Calu3 (cell line): ENCODE measurements at regions not wholly inside any gene's neighbourhood (a gene's known extent, or its start where the extent isn't known, plus 50 kb on each side); places are given as distances from the start of the nearest gene placed in this dataset.
A peak's percentile ranks its signal among the peaks of the same experiment; 100 is the strongest.

Experiments used
- BruUV-seq: library from RNA; stranded (reverse); fragments of 400-500 nt; replicated peaks from 2 replicates; lab custom pipeline; 2021; lab: Mats Ljungman, UMichigan
- CTCF ChIA-PET: fragments of 300-600 bp; sonication (Branson Sonifier 250); formaldehyde crosslinking; loops from one replicate; lab custom pipeline; 2022; ENCODE audit warnings: antibody characterized with exemption; lab: Charles Lee
- DNase-seq: peaks from one replicate; pipeline ENCODE4 v3.0.0; 2022
- H3K27ac Mint-ChIP-seq: one replicate; pipeline ENCODE4 v1.8.0; 2022; ENCODE audit warnings: mixed read lengths; ENCODE audit not compliant: unreplicated experiment
- H3K27me3 Mint-ChIP-seq: one replicate; pipeline ENCODE4 v1.8.0; 2022; ENCODE audit warnings: mixed read lengths; ENCODE audit not compliant: unreplicated experiment
- H3K36me3 Mint-ChIP-seq: one replicate; pipeline ENCODE4 v1.8.0; 2022; ENCODE audit warnings: mild to moderate bottlenecking, moderate library complexity, mixed read lengths; ENCODE audit not compliant: insufficient read depth, unreplicated experiment
- H3K4me1 Mint-ChIP-seq: one replicate; pipeline ENCODE4 v1.8.0; 2022; ENCODE audit warnings: mild to moderate bottlenecking, low read depth, mixed read lengths; ENCODE audit not compliant: unreplicated experiment
- H3K4me3 Mint-ChIP-seq: one replicate; pipeline ENCODE4 v1.8.0; 2022; ENCODE audit warnings: mild to moderate bottlenecking, low read depth, moderate library complexity, mixed read lengths; ENCODE audit not compliant: unreplicated experiment
- H3K9me3 Mint-ChIP-seq: one replicate; pipeline ENCODE4 v1.8.0; 2022; ENCODE audit warnings: low read depth, mixed read lengths; ENCODE audit not compliant: unreplicated experiment
- CTCF ChIP-seq: fragments of 200-600 bp; IDR thresholded peaks from one replicate; pipeline ENCODE4 v1.8.0; 2022; ENCODE audit warnings: antibody characterized with exemption; ENCODE audit not compliant: unreplicated experiment
- intact Hi-C: fragments of 100-400 bp; cut with micrococcal nuclease; formaldehyde crosslinking; loops from one replicate; pipeline ENCODE4 v1.10.0; 2022; ENCODE audit not compliant: unreplicated experiment

GRCh38 chr11:92284558-92284957 lies 59.9 kb downstream of the FAT3 start:
- CTCF ChIA-PET = no interaction called here
- peaks cover 3% of the 10 kb centered on the region for H3K9me3 Mint-ChIP-seq
- H3K27ac Mint-ChIP-seq = no peak overlapping the region
- H3K4me1 Mint-ChIP-seq = no peaks in the 10 kb centered on the region
- intact Hi-C loops = no loop called here
- no TSS peak for BruUV-seq
- H3K27me3 Mint-ChIP-seq = no peaks in the 10 kb centered on the region
- TF ChIP-seq CTCF = no peak
- no peaks in the 10 kb centered on the region for H3K36me3 Mint-ChIP-seq
- H3K4me3 Mint-ChIP-seq = no peak overlapping the region
- DNase-seq = no peak

- CTCF ChIA-PET = no interaction called here
- H3K27ac Mint-ChIP-seq = no peak overlapping the region
- H3K27me3 Mint-ChIP-seq = no peaks in the 10 kb centered on the region
- H3K36me3 Mint-ChIP-seq = no peaks in the 10 kb centered on the region
- H3K4me3 Mint-ChIP-seq = no peak overlapping the region
- H3K9me3 Mint-ChIP-seq = peaks cover 3% of the 10 kb centered on the region
- no peaks in the 10 kb centered on the region for H3K4me1 Mint-ChIP-seq
- no TSS peak for BruUV-seq
- no peak for DNase-seq
- TF ChIP-seq CTCF = no peak
- intact Hi-C loops = no loop called here
Observed at GRCh38 chr11:92285776-92286175, 61.2 kb downstream of the FAT3 start.

- CTCF ChIA-PET = no interaction called here
- H3K27me3 Mint-ChIP-seq = no peaks in the 10 kb centered on the region
- no peak overlapping the region for H3K27ac Mint-ChIP-seq
- intact Hi-C loops = no loop called here
- no TSS peak for BruUV-seq
- peaks cover 3% of the 10 kb centered on the region for H3K9me3 Mint-ChIP-seq
- DNase-seq = no peak
- H3K4me3 Mint-ChIP-seq = no peak overlapping the region
- no peaks in the 10 kb centered on the region for H3K36me3 Mint-ChIP-seq
- H3K4me1 Mint-ChIP-seq = no peaks in the 10 kb centered on the region
- no peak for TF ChIP-seq CTCF
Observed at GRCh38 chr11:92286709-92287108, 62.1 kb downstream of the FAT3 start.

- peak overlapping the region; percentile 33 for H3K27ac Mint-ChIP-seq
- intact Hi-C loops = no loop called here
Observed at GRCh38 chr11:92295175-92296137, 70.8 kb downstream of the FAT3 start.

More at GRCh38 chr11:92295175-92296137, 70.8 kb downstream of the FAT3 start:
- TF ChIP-seq CTCF = no peak
- Mint-ChIP-seq H3K27me3 (no peaks in the 10 kb centered on the region), H3K4me3 (peak overlapping the region; percentile 37), H3K9me3 (peaks cover 3% of the 10 kb centered on the region), H3K4me1 (peaks cover 24% of the 10 kb centered on the region), H3K36me3 (no peaks in the 10 kb centered on the region)
- peak; percentile 32 for DNase-seq
- BruUV-seq = no TSS peak
- CTCF ChIA-PET = no interaction called here
